Endothelial cell of umbilical vein (primary cell): ENCODE measurements at regions not wholly inside any gene's neighbourhood (a gene's known extent, or its start where the extent isn't known, plus 50 kb on each side); places are given as distances from the start of the nearest gene placed in this dataset.

Experiments
- BruUV-seq: library from RNA; stranded (reverse); fragments of 400-500 nt; replicated peaks from 2 replicates; lab custom pipeline; 2021; lab: Mats Ljungman, UMichigan
- CTCF ChIA-PET: fragments of 300-600, 350-600 bp; sonication (Branson Sonifier 250); formaldehyde crosslinking; loops from one replicate; lab custom pipeline; 2021; ENCODE audit warnings: antibody characterized with exemption, inconsistent platforms; lab: Charles Lee
- POLR2A ChIA-PET: fragments of 300-600, 350-600 bp; sonication (Branson Sonifier 250); formaldehyde crosslinking; loops from one replicate; lab custom pipeline; 2021; ENCODE audit warnings: antibody characterized with exemption, inconsistent platforms; lab: Charles Lee
- DNase-seq: peaks from one replicate; pipeline ENCODE4 v3.0.0-alpha.2; 2011; ENCODE audit warnings: low read depth, low spot score
- FAIRE-seq: peaks from 2 replicates; lab custom pipeline; 2011; peaks lifted over from hg19 to GRCh38; lab: Jason Lieb, UNC
- H2AFZ ChIP-seq: 2 replicates; pipeline ENCODE4 v1.6.0; 2012; ENCODE audit warnings: low read depth, low read length, control low read depth, inconsistent platforms
- H3K27ac ChIP-seq: 2 replicates; pipeline ENCODE4 v1.5.1; 2011; ENCODE audit warnings: low read depth, mild to moderate bottlenecking, control low read depth, low read length, moderate library complexity; ENCODE audit not compliant: insufficient read depth
- H3K27me3 ChIP-seq, 2 experiments: 2 replicates each; pipeline versions ENCODE4 v1.6.0 to v1.6.1; 2011; ENCODE audit warnings: low read length in 2 of 2, mixed read lengths in 1 of 2; ENCODE audit not compliant: control insufficient read depth in 2 of 2, insufficient read depth in 2 of 2
- H3K36me3 ChIP-seq, 2 experiments: 2 replicates in 1 of 2; 3 replicates in 1 of 2; pipeline ENCODE4 v1.5.1; 2011; ENCODE audit warnings: low read length in 2 of 2, mild to moderate bottlenecking in 1 of 2, moderate library complexity in 1 of 2; ENCODE audit not compliant: control insufficient read depth in 2 of 2, insufficient read depth in 2 of 2; ENCODE audit errors: extremely low read depth in 1 of 2
- H3K4me1 ChIP-seq: 3 replicates; pipeline ENCODE4 v1.5.1; 2011; ENCODE audit warnings: mild to moderate bottlenecking, low read length; ENCODE audit not compliant: control insufficient read depth, insufficient read depth; ENCODE audit errors: extremely low read depth
- H3K4me2 ChIP-seq: 2 replicates; pipeline ENCODE4 v1.6.1; 2011; ENCODE audit warnings: low read length, control low read depth, mixed read lengths; ENCODE audit not compliant: insufficient read depth
- H3K4me3 ChIP-seq, 3 experiments: fragments of 200-600 bp in 1 of 3; sonication (generic), shearing (Covaris generic) in 1 of 3; replicated peaks in 1 of 3; 2 replicates each; pipeline ENCODE4 v1.5.1; 2011 to 2016; ENCODE audit warnings: control low read depth in 3 of 3, low read length in 3 of 3, mild to moderate bottlenecking in 2 of 3, inconsistent platforms in 1 of 3, low read depth in 1 of 3, moderate library complexity in 1 of 3; ENCODE audit not compliant: insufficient read depth in 1 of 3
- H3K79me2 ChIP-seq: 2 replicates; pipeline ENCODE4 v1.6.0; 2012; ENCODE audit warnings: low read length, inconsistent platforms; ENCODE audit not compliant: control insufficient read depth, insufficient read depth
- H3K9ac ChIP-seq: replicated peaks from 2 replicates; pipeline ENCODE3; 2011; ENCODE audit warnings: low read length, control low read depth; ENCODE audit not compliant: insufficient read depth; ENCODE audit errors: extremely low read depth
- H3K9me1 ChIP-seq: replicated peaks from 3 replicates; pipeline ENCODE4 v1.6.0; 2011; ENCODE audit warnings: mild to moderate bottlenecking, low read length; ENCODE audit not compliant: control insufficient read depth, insufficient read depth; ENCODE audit errors: extremely low read depth
- H3K9me3 ChIP-seq: replicated peaks from 2 replicates; pipeline ENCODE4 v1.5.1; 2012; ENCODE audit warnings: low read length, inconsistent platforms; ENCODE audit not compliant: control insufficient read depth, insufficient read depth
- H4K20me1 ChIP-seq: replicated peaks from 2 replicates; pipeline ENCODE3; 2011; ENCODE audit warnings: mild to moderate bottlenecking, low read length; ENCODE audit not compliant: control insufficient read depth, insufficient read depth; ENCODE audit errors: extremely low read depth
- EZH2 ChIP-seq: IDR thresholded peaks from 2 replicates; pipeline ENCODE4 v1.6.1; 2012; ENCODE audit warnings: borderline replicate concordance, low read depth, mild to moderate bottlenecking, moderate library complexity, low read length, inconsistent platforms; ENCODE audit not compliant: severe bottlenecking
- FOS ChIP-seq: IDR thresholded peaks from 2 replicates; pipeline ENCODE4 v1.6.1; 2011; ENCODE audit warnings: mild to moderate bottlenecking, low read length, moderate library complexity, borderline replicate concordance; ENCODE audit not compliant: insufficient read depth
- GATA2 ChIP-seq: IDR thresholded peaks from 2 replicates; pipeline ENCODE4 v1.7.0; 2011; ENCODE audit warnings: low read depth, mild to moderate bottlenecking, moderate library complexity, mixed read lengths, low read length; ENCODE audit not compliant: insufficient read length, insufficient read depth
- MYC ChIP-seq: IDR thresholded peaks from one replicate; pipeline ENCODE4 v1.6.1; 2011; ENCODE audit warnings: mild to moderate bottlenecking, low read depth, low read length
- POLR2A ChIP-seq: IDR thresholded peaks from 2 replicates; pipeline ENCODE4 v1.6.1; 2012; ENCODE audit warnings: low read depth, mild to moderate bottlenecking, control low read depth, low read length
- POLR2AphosphoS5 ChIP-seq: IDR thresholded peaks from 2 replicates; pipeline ENCODE4 v1.6.1; 2012; ENCODE audit warnings: low read depth, mild to moderate bottlenecking, control low read depth, low read length, moderate library complexity; ENCODE audit not compliant: insufficient read depth
- dilution Hi-C: fragments of 300-500 bp; cut with MboI; formaldehyde crosslinking; loops from one replicate; pipeline ENCODE4 v1.15.0; 2019; ENCODE audit warnings: low sequenced_read_pairs; ENCODE audit not compliant: extremely low pct_ligation_motif_present
- intact Hi-C: fragments of 100-400 bp; cut with micrococcal nuclease; formaldehyde crosslinking; loops from one replicate; pipeline ENCODE4 v1.10.0; 2022
- TF ChIP-seq, protein P1 (sequence below), 2 donors: IDR thresholded peaks; 1 replicate in 1 of 2; 2 replicates in 1 of 2; pipeline ENCODE4 v1.5.1; 2011; ENCODE audit warnings: low read length in 2 of 2, mild to moderate bottlenecking in 2 of 2, moderate library complexity in 2 of 2, control low read depth in 1 of 2, inconsistent platforms in 1 of 2, low read depth in 1 of 2; ENCODE audit not compliant: insufficient read depth in 1 of 2; ENCODE audit errors: extremely low read depth in 1 of 2

DNA sequence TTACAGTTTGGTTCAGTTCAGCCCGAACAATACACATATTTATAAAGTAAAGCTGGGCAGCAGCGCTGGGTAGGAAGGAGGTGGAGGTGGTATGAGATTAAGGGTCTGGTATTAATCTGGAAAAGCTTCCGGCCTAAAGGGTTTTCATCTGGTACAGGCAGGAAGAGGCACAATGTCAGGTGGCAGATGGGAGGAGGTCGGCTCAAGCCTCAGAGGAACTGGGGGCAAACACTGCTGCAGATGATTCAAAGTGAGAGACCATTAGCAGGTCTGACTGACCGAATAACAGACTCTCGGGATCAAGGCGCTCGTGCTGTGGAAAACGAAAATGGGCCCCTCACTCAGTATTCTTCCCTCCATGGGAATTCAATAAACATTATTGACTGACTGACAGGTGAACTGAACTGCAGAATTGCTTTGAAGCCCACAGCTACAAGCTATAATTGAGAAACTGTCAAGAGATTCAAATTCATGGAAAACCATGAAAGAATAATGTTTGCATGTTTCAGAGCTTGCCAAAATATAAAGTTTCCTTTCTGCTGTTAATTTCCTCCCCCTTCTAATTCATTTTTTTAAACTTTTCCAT, 75.3 kb downstream of the TMEM167A start:
- CTCF ChIA-PET = interaction anchor here (1.0 kb wide), 1 partner anchor 10 kb away, joined by 4 read pairs; no protein-coding TSS in a partner anchor
- no peak for TF ChIP-seq POLR2A
- TF ChIP-seq EZH2 = no peak
- TF ChIP-seq, protein P1, sequence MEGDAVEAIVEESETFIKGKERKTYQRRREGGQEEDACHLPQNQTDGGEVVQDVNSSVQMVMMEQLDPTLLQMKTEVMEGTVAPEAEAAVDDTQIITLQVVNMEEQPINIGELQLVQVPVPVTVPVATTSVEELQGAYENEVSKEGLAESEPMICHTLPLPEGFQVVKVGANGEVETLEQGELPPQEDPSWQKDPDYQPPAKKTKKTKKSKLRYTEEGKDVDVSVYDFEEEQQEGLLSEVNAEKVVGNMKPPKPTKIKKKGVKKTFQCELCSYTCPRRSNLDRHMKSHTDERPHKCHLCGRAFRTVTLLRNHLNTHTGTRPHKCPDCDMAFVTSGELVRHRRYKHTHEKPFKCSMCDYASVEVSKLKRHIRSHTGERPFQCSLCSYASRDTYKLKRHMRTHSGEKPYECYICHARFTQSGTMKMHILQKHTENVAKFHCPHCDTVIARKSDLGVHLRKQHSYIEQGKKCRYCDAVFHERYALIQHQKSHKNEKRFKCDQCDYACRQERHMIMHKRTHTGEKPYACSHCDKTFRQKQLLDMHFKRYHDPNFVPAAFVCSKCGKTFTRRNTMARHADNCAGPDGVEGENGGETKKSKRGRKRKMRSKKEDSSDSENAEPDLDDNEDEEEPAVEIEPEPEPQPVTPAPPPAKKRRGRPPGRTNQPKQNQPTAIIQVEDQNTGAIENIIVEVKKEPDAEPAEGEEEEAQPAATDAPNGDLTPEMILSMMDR (IDR thresholded peaks at IDR 0.05; ENCODE audit: extremely low read depth in 1 of 2, insufficient read depth in 1 of 2, low read depth in 1 of 2, low read length in 2 of 2) = no peak
- no peak for TF ChIP-seq POLR2AphosphoS5
- no peak for TF ChIP-seq FOS
- no peak for TF ChIP-seq MYC
- TF ChIP-seq GATA2 = no peak
- POLR2A ChIA-PET = no interaction called here
- BruUV-seq = no TSS peak
- Histone ChIP-seq H3K4me1 (peaks cover 7% of the 10 kb centered on the region), H3K27ac (no peak overlapping the region), H3K9ac (no peak overlapping the region), H2AFZ (no peak overlapping the region), H3K36me3 (no peaks in the 10 kb centered on the region), H3K79me2 (no peaks in the 10 kb centered on the region), H4K20me1 (no peaks in the 10 kb centered on the region), H3K27me3 (peaks cover 1 to 6% of the 10 kb centered on the region in 2 experiments), H3K9me3 (no peaks in the 10 kb centered on the region), H3K4me2 (no peak overlapping the region), H3K4me3 (no peak overlapping the region), H3K9me1 (no peaks in the 10 kb centered on the region)
- dilution Hi-C loops (no loop called here), intact Hi-C loops (no loop called here)
- no peak for FAIRE-seq
- DNase-seq = no peak
